ENCODE measurements at regions not wholly inside any gene's neighbourhood (a gene's known extent, or its start where the extent isn't known, plus 50 kb on each side); places are given as distances from the start of the nearest gene placed in this dataset.

GRCh38 chr15:98403569-98403968 lies 244.8 kb upstream of the IGF1R start:
- Histone ChIP-seq H3K4me3 (no peak overlapping the region), H3K4me1 (no peaks in the 10 kb centered on the region), H3K27ac (no peak overlapping the region), H3K36me3 (no peaks in the 10 kb centered on the region), H3K9me3 (no peaks in the 10 kb centered on the region), H3K27me3 (no peaks in the 10 kb centered on the region)
- intact Hi-C loops (cut with DNase I): no loop called here
- TF ChIP-seq CTCF (IDR thresholded peaks at IDR 0.05) (no peak), POLR2A (IDR thresholded peaks at IDR 0.05) (no peak), POLR2AphosphoS5 (IDR thresholded peaks at IDR 0.05) (no peak), EP300 (IDR thresholded peaks at IDR 0.05) (no peak)
- DNase-seq: no peak
- 86 to 91% methylated on average over 13 of the region's 13 CpGs for WGBS, 2 donors

DNA sequence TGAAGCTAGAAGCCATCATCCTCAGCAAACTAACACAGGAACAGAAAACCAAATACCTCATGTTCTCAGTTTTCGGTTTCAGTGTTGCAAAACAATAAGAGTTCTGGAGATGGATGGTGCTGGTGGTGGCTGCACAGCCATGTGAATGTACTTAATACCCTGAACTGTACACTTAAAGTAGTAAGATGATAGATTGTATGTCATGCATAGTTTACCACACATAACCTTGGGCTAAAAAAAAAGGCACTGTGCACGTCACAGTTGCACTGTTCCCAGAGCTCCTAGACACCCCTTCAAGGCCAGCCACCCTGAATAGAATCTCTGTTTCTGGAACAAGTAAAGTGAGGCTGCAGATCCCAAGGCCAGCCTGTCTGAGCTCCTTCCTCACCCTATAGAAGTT lies 243.3 kb upstream of the IGF1R start:
- no peak for DNase-seq
- WGBS, 2 donors: 68 to 69% methylated on average over 2 of the region's 2 CpGs
- TF ChIP-seq EP300 (IDR thresholded peaks at IDR 0.05): no peak
- TF ChIP-seq CTCF (IDR thresholded peaks at IDR 0.05): no peak
- TF ChIP-seq POLR2A (IDR thresholded peaks at IDR 0.05): no peak
- TF ChIP-seq POLR2AphosphoS5 (IDR thresholded peaks at IDR 0.05): no peak
- Histone ChIP-seq H3K27me3 (no peaks in the 10 kb centered on the region), H3K9me3 (no peaks in the 10 kb centered on the region), H3K4me3 (no peak overlapping the region), H3K36me3 (no peaks in the 10 kb centered on the region), H3K4me1 (no peaks in the 10 kb centered on the region), H3K27ac (no peak overlapping the region)
- intact Hi-C loops (cut with DNase I): no loop called here

- H3K27ac ChIP-seq: no peak overlapping the region
- H3K4me1 ChIP-seq: no peaks in the 10 kb centered on the region
- TF ChIP-seq POLR2A (IDR thresholded peaks at IDR 0.05) (no peak), EP300 (IDR thresholded peaks at IDR 0.05) (no peak)
- H3K4me3 ChIP-seq: no peak overlapping the region
- no peak for DNase-seq
- H3K27me3 ChIP-seq: no peaks in the 10 kb centered on the region
- 83% methylated on average over 9 of the region's 9 CpGs for WGBS, 2 donors
- intact Hi-C loops (cut with DNase I): no loop called here
- H3K36me3 ChIP-seq: no peaks in the 10 kb centered on the region
- H3K9me3 ChIP-seq: peaks cover 0 to 2% (median 0%) of the 10 kb centered on the region in 4 donors
These were observed 240.1 kb upstream of the IGF1R start for GRCh38 chr15:98408231-98408630.

DNA sequence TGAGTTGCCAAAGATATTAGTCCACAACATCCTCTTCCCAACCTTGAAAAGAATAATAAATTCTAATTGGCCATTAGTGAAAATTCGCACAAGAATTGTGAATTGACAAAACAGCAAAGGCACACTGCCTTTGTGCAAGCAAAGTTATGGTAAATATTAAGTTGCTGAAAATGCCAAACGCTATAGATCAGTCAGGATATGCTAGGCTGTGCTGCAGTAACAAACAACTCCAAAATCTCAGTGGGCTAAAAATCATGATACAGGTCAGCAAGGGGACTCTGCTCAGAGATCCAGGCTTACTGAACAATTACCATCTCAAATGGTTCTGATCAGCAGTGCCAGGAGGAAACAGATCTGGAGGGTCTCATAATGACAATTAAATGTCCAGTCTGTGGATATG lies 238.0 kb upstream of the IGF1R start:
- no peak for DNase-seq
- peaks cover 0 to 2% (median 0%) of the 10 kb centered on the region in 4 donors for H3K9me3 ChIP-seq
- intact Hi-C loops (cut with DNase I): no loop called here
- no peaks in the 10 kb centered on the region for H3K4me1 ChIP-seq
- H3K27ac ChIP-seq: no peak overlapping the region
- no peak overlapping the region for H3K4me3 ChIP-seq
- H3K27me3 ChIP-seq: no peaks in the 10 kb centered on the region
- TF ChIP-seq CTCF (IDR thresholded peaks at IDR 0.05) (no peak), POLR2AphosphoS5 (IDR thresholded peaks at IDR 0.05) (no peak), EP300 (IDR thresholded peaks at IDR 0.05) (no peak), POLR2A (IDR thresholded peaks at IDR 0.05) (no peak)
- no peaks in the 10 kb centered on the region for H3K36me3 ChIP-seq
- WGBS, 2 donors: 82 to 92% methylated on average over 2 of the region's 2 CpGs

GRCh38 chr15:98412852-98413251 lies 235.5 kb upstream of the IGF1R start:
- no peaks in the 10 kb centered on the region for H3K27me3 ChIP-seq
- H3K27ac ChIP-seq: no peak overlapping the region
- 44 to 78% methylated on average over 2 of the region's 2 CpGs for WGBS, 2 donors
- intact Hi-C loops (cut with DNase I): no loop called here
- H3K4me3 ChIP-seq: no peak overlapping the region
- TF ChIP-seq EP300 (IDR thresholded peaks at IDR 0.05) (no peak), CTCF (IDR thresholded peaks at IDR 0.05) (no peak), POLR2A (IDR thresholded peaks at IDR 0.05) (no peak)
- peaks cover 0 to 22% (median 19%) of the 10 kb centered on the region in 4 donors for H3K4me1 ChIP-seq
- no peak for DNase-seq
- no peaks in the 10 kb centered on the region for H3K36me3 ChIP-seq
- H3K9me3 ChIP-seq: peaks cover 0 to 2% (median 0%) of the 10 kb centered on the region in 4 donors

Measured in sigmoid colon (tissue), 6 donors.